H1 (cell line): ENCODE measurements at regions not wholly inside any gene's neighbourhood (a gene's known extent, or its start where the extent isn't known, plus 50 kb on each side); places are given as distances from the start of the nearest gene placed in this dataset.
"Not testable (repeated sequence)": the region's sequence is repeated elsewhere in the genome, so short reads cannot be mapped to it uniquely, and the experiment has no call there.

Source experiments
- CTCF ChIA-PET: fragments of 300-600 bp; sonication (Branson Sonifier 250); formaldehyde crosslinking; loops from one replicate; lab custom pipeline; 2021; ENCODE audit not compliant: partially characterized antibody; lab: Charles Lee
- POLR2A ChIA-PET: fragments of 300-600 bp; sonication (Branson Sonifier 250); formaldehyde crosslinking; loops from one replicate; lab custom pipeline; 2021; ENCODE audit warnings: inconsistent platforms; ENCODE audit not compliant: partially characterized antibody; lab: Charles Lee
- DNase-seq, 2 experiments: peaks; one replicate each; pipeline versions ENCODE4 v3.0.0 to v3.0.0-alpha.2; 2010 to 2022; ENCODE audit warnings: low spot score in 2 of 2, low read depth in 1 of 2, mixed read lengths in 1 of 2
- FAIRE-seq: peaks from 2 replicates; lab custom pipeline; 2011; peaks lifted over from hg19 to GRCh38; lab: Jason Lieb, UNC
- H2AFZ ChIP-seq: 2 replicates; pipeline ENCODE4 v1.8.1; 2012; ENCODE audit warnings: low read length, inconsistent platforms
- H2AK5ac ChIP-seq: 2 replicates; pipeline ENCODE4 v1.6.1; 2013; ENCODE audit warnings: low read depth, low read length
- H2BK120ac ChIP-seq: replicated peaks from 2 replicates; pipeline ENCODE3; 2013; ENCODE audit warnings: low read depth, low read length, inconsistent platforms
- H2BK12ac ChIP-seq: 2 replicates; pipeline ENCODE4 v1.6.1; 2013; ENCODE audit warnings: low read depth, low read length
- H2BK15ac ChIP-seq: 2 replicates; pipeline ENCODE4 v1.6.1; 2013; ENCODE audit warnings: low read length
- H2BK20ac ChIP-seq: 2 replicates; pipeline ENCODE4 v1.6.1; 2013; ENCODE audit warnings: low read length
- H2BK5ac ChIP-seq: 2 replicates; pipeline ENCODE4 v1.6.1; 2013; ENCODE audit warnings: low read depth, low read length
- H3K14ac ChIP-seq: 2 replicates; pipeline ENCODE4 v1.6.1; 2013; ENCODE audit warnings: inconsistent platforms; ENCODE audit not compliant: insufficient read length
- H3K18ac ChIP-seq: 2 replicates; pipeline ENCODE4 v1.6.1; 2013; ENCODE audit warnings: low read length; ENCODE audit errors: extremely low read depth
- H3K23ac ChIP-seq: 2 replicates; pipeline ENCODE4 v1.6.1; 2013; ENCODE audit warnings: inconsistent platforms; ENCODE audit not compliant: insufficient read length
- H3K23me2 ChIP-seq: 2 replicates; pipeline ENCODE4 v1.6.1; 2013; ENCODE audit warnings: low read depth, low read length
- H3K27ac ChIP-seq: 2 replicates; pipeline ENCODE4 v1.6.1; 2011; ENCODE audit warnings: low read depth, low read length, inconsistent platforms
- H3K27me3 ChIP-seq, 4 experiments: replicated peaks in 1 of 4; 1 replicate in 1 of 4; 2 replicates in 3 of 4; pipeline versions ENCODE4 v1.6.1 to v1.8.1; 2011 to 2013; ENCODE audit warnings: low read length in 3 of 4, mild to moderate bottlenecking in 3 of 4, inconsistent platforms in 2 of 4, mixed read lengths in 2 of 4, moderate library complexity in 1 of 4; ENCODE audit not compliant: control insufficient read depth in 3 of 4, insufficient read depth in 3 of 4; ENCODE audit errors: extremely low read depth in 1 of 4
- H3K36me3 ChIP-seq, 4 experiments: 2 replicates each; pipeline versions ENCODE4 v1.6.1 to v1.8.1; 2011 to 2013; ENCODE audit warnings: mild to moderate bottlenecking in 4 of 4, low read length in 3 of 4, moderate library complexity in 2 of 4, control low read depth in 1 of 4, inconsistent platforms in 1 of 4; ENCODE audit not compliant: insufficient read depth in 4 of 4, control insufficient read depth in 2 of 4
- H3K4ac ChIP-seq: replicated peaks from 2 replicates; pipeline ENCODE3; 2013; ENCODE audit warnings: low read length, low read depth, mixed read lengths, inconsistent platforms; ENCODE audit not compliant: insufficient read length
- H3K4me1 ChIP-seq, 4 experiments: replicated peaks in 1 of 4; 1 replicate in 1 of 4; 2 replicates in 3 of 4; pipeline versions ENCODE4 v1.6.1 to v1.8.1; 2011 to 2013; ENCODE audit warnings: low read length in 3 of 4, inconsistent platforms in 2 of 4, mixed read lengths in 1 of 4; ENCODE audit not compliant: insufficient read depth in 4 of 4, control insufficient read depth in 3 of 4
- H3K4me2 ChIP-seq, 2 experiments: 2 replicates each; pipeline versions ENCODE4 v1.6.1 to v1.8.1; 2011 to 2013; ENCODE audit warnings: low read depth in 2 of 2, low read length in 2 of 2, control low read depth in 1 of 2, inconsistent platforms in 1 of 2, mild to moderate bottlenecking in 1 of 2; ENCODE audit not compliant: insufficient read depth in 1 of 2
- H3K4me3 ChIP-seq, 4 experiments: fragments of 200-600, 300-600 bp in 1 of 4; sonication (generic), shearing (Covaris generic), sonication (Bioruptor Twin) in 1 of 4; 2 replicates each; pipeline versions ENCODE4 v1.5.1 to v1.8.1; 2011 to 2016; ENCODE audit warnings: low read length in 4 of 4, low read depth in 3 of 4, control low read depth in 2 of 4, inconsistent platforms in 2 of 4, mild to moderate bottlenecking in 2 of 4, mixed read lengths in 1 of 4, moderate library complexity in 1 of 4; ENCODE audit not compliant: insufficient read depth in 2 of 4; ENCODE audit errors: extremely low read depth in 1 of 4
- H3K56ac ChIP-seq: replicated peaks from 2 replicates; pipeline ENCODE3; 2013; ENCODE audit warnings: low read depth, mild to moderate bottlenecking, mixed read lengths, low read length, inconsistent platforms; ENCODE audit not compliant: insufficient read length
- H3K79me1 ChIP-seq: 2 replicates; pipeline ENCODE4 v1.6.1; 2013; ENCODE audit warnings: low read depth, low read length, control low read depth
- H3K79me2 ChIP-seq, 2 experiments: 2 replicates each; pipeline versions ENCODE4 v1.6.1 to v1.8.1; 2012 to 2013; ENCODE audit warnings: low read length in 2 of 2, mild to moderate bottlenecking in 2 of 2, inconsistent platforms in 1 of 2; ENCODE audit not compliant: insufficient read depth in 2 of 2, control insufficient read depth in 1 of 2
- H3K9ac ChIP-seq, 4 experiments: replicated peaks in 1 of 4; 1 replicate in 1 of 4; 2 replicates in 3 of 4; pipeline versions ENCODE4 v1.6.1 to v1.8.1; 2011 to 2013; ENCODE audit warnings: low read depth in 3 of 4, low read length in 3 of 4, control low read depth in 2 of 4, mild to moderate bottlenecking in 2 of 4, moderate library complexity in 2 of 4, inconsistent platforms in 1 of 4; ENCODE audit errors: extremely low read depth in 1 of 4
- H3K9me3 ChIP-seq, 2 experiments: 2 replicates each; pipeline versions ENCODE4 v1.6.1 to v1.8.1; 2012 to 2013; ENCODE audit warnings: mild to moderate bottlenecking in 2 of 2, moderate library complexity in 2 of 2, control low read depth in 1 of 2, inconsistent platforms in 1 of 2, low read depth in 1 of 2, low read length in 1 of 2, mixed read lengths in 1 of 2; ENCODE audit not compliant: insufficient read depth in 2 of 2
- H4K20me1 ChIP-seq, 2 experiments: replicated peaks in 1 of 2; 2 replicates each; pipeline versions ENCODE3 to v1.8.1; 2011 to 2013; ENCODE audit warnings: inconsistent platforms in 2 of 2, low read length in 2 of 2, mild to moderate bottlenecking in 1 of 2; ENCODE audit not compliant: insufficient read depth in 2 of 2, control insufficient read depth in 1 of 2
- H4K5ac ChIP-seq: 2 replicates; pipeline ENCODE4 v1.6.1; 2013; ENCODE audit warnings: low read length, low read depth, mixed read lengths, inconsistent platforms; ENCODE audit not compliant: insufficient read length
- H4K8ac ChIP-seq: 2 replicates; pipeline ENCODE4 v1.8.0; 2013; ENCODE audit warnings: mild to moderate bottlenecking, moderate library complexity, low read length, inconsistent platforms; ENCODE audit not compliant: insufficient read depth; ENCODE audit errors: extremely low read depth
- H4K91ac ChIP-seq: replicated peaks from 2 replicates; pipeline ENCODE3; 2013; ENCODE audit warnings: low read length, mixed read lengths, inconsistent platforms; ENCODE audit not compliant: insufficient read length
- ASH2L ChIP-seq: fragments of 200-600, 300-600 bp; sonication (generic); IDR thresholded peaks from one replicate; pipeline ENCODE4 v1.7.1; 2017; ENCODE audit warnings: low read length
- CREB1 ChIP-seq: IDR thresholded peaks from 2 replicates; pipeline ENCODE4 v1.6.1; 2012; ENCODE audit warnings: inconsistent platforms
- WGBS, 2 experiments: shearing (Covaris generic) in 1 of 2; methylation state at CpG; one replicate each; pipeline versions ENCODE4 v1.1.6 to v1.1.7; 2013 to 2015; ENCODE audit warnings: low lambda C conversion rate in 2 of 2, mixed read lengths in 2 of 2, inconsistent platforms in 1 of 2, low coverage in 1 of 2, missing lambda C conversion rate in 1 of 2; ENCODE audit not compliant: insufficient replicate concordance in 2 of 2, insufficient coverage in 1 of 2, insufficient read length in 1 of 2; ENCODE audit errors: extremely low coverage in 1 of 2, missing lambda C conversion rate in 1 of 2; 5-methylcytosine and 5-hydroxymethylcytosine counted together
- TF ChIP-seq, protein P1 (sequence below): IDR thresholded peaks from 2 replicates; pipeline ENCODE4 v1.6.1; 2011; ENCODE audit warnings: low read depth, mild to moderate bottlenecking, low read length; ENCODE audit not compliant: insufficient read depth

DNA sequence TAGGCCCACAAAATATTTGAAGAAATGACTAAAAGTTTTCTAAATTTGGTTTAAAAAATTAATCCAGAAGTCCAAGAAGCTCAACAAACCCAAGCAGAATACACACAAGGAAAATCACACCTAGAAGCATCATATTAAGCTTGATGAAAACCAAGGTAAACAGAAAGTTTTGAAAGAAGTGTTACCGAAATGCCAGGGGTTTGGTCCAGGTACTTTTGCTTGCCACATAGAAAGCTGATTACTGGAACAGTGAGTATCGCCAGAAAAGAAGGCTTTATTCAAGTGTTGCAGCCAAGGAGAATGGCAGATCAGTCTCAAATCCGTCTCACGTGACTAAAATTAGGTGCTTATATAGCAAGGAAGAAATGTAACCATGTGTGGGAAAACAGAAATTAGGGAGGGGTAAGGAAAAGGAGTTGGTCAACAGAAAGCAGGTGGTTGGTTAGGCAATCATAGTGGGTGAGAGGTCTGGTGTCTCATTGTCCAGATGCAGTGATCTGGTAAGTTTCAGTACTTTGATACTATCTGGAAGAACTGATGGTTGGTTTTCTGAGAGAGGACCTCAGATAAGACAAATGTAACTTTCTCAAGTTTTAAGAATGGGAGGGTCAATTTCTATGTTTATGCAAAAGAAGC, 96.9 kb upstream of the MYRIP start (continued):
- no peak for TF ChIP-seq CREB1
- TF ChIP-seq, protein P1, sequence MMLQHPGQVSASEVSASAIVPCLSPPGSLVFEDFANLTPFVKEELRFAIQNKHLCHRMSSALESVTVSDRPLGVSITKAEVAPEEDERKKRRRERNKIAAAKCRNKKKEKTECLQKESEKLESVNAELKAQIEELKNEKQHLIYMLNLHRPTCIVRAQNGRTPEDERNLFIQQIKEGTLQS: no peak
- TF ChIP-seq ASH2L: no peak
- TF ChIP-seq, all 59 proteins: peak for 0

DNA sequence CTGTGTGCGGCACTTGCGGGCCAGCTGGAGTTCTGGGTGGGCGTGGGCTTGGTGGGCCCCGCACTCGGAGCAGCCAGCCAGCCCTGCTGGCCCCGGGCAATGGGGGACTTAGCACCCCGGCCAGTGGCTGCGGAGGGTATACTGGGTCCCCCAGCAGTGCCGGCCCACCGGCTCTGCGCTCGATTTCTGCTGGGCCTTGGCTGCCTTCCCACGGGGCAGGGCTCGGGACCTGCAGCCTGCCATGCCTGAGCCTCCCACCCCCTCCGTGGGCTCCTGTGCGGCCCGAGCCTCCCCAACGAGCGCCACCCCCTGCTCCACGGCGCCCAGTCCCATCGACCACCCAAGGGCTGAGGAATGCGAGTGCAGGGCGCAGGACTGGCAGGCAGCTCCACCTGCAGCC, 96.1 kb upstream of the MYRIP start:
- H3K18ac ChIP-seq, H2BK20ac ChIP-seq, H3K23me2 ChIP-seq, H3K4me1 ChIP-seq, H2BK120ac ChIP-seq, H2BK15ac ChIP-seq, H3K14ac ChIP-seq, DNase-seq, H3K79me2 ChIP-seq, H2BK12ac ChIP-seq, H3K23ac ChIP-seq, H3K79me1 ChIP-seq, H3K9me3 ChIP-seq, FAIRE-seq, H3K9ac ChIP-seq, H3K27me3 ChIP-seq, CTCF ChIA-PET, POLR2A ChIA-PET, H3K4ac ChIP-seq, H3K27ac ChIP-seq, H4K91ac ChIP-seq, H2AK5ac ChIP-seq, H3K56ac ChIP-seq, H2BK5ac ChIP-seq, H2AFZ ChIP-seq, H3K4me3 ChIP-seq, H4K8ac ChIP-seq, H4K5ac ChIP-seq, H3K36me3 ChIP-seq, H3K4me2 ChIP-seq, H4K20me1 ChIP-seq: not testable (repeated sequence)
- WGBS, 2 experiments: 95% methylated on average over 22 of the region's 24 CpGs; no CpG with 5 or more reads in 1 of the 2 experiments
